Suprapubic skin (tissue), 4 donors: ENCODE measurements at regions not wholly inside any gene's neighbourhood (a gene's known extent, or its start where the extent isn't known, plus 50 kb on each side); places are given as distances from the start of the nearest gene placed in this dataset.

Source experiments
- DNase-seq, 2 donors: peaks; one replicate each; pipeline ENCODE4 v3.0.0-alpha.2; 2019; ENCODE audit warnings: low spot score in 2 of 2
- H3K27ac ChIP-seq: fragments of 200-600 bp; sonication (generic); one replicate; pipeline ENCODE4 v1.5.1; 2019
- H3K27me3 ChIP-seq: fragments of 200-600 bp; sonication (generic); one replicate; pipeline ENCODE4 v1.5.1; 2019
- H3K36me3 ChIP-seq: fragments of 200-600 bp; sonication (generic); one replicate; pipeline ENCODE4 v1.5.1; 2019
- H3K4me1 ChIP-seq: fragments of 200-600 bp; sonication (generic); one replicate; pipeline ENCODE4 v1.5.1; 2019
- H3K4me3 ChIP-seq: fragments of 200-600 bp; sonication (generic); one replicate; pipeline ENCODE4 v1.5.1; 2019; ENCODE audit warnings: mild to moderate bottlenecking
- H3K9me3 ChIP-seq: fragments of 200-600 bp; sonication (generic); one replicate; pipeline ENCODE4 v1.5.1; 2019
- EP300 ChIP-seq: sonication (generic); formaldehyde crosslinking; IDR thresholded peaks from one replicate; pipeline ENCODE4 v1.6.1; 2017; ENCODE audit warnings: antibody characterized with exemption
- POLR2A ChIP-seq, 2 donors: fragments of 450-650 bp; IDR thresholded peaks; one replicate each; pipeline ENCODE4 v1.6.1; 2017; ENCODE audit warnings: antibody characterized with exemption in 2 of 2, mild to moderate bottlenecking in 2 of 2, moderate library complexity in 2 of 2
- POLR2AphosphoS5 ChIP-seq, 3 donors: sonication (generic); formaldehyde crosslinking; IDR thresholded peaks; one replicate each; pipeline ENCODE4 v1.6.1; 2017; ENCODE audit warnings: antibody characterized with exemption in 3 of 3
- WGBS: methylation state at CpG from one replicate; pipeline ENCODE4 v1.1.5; 2018; 5-methylcytosine and 5-hydroxymethylcytosine counted together
- TF ChIP-seq, protein P1 (sequence below), 2 donors: fragments of 200-600 bp in 1 of 2; fragments of 450-650 bp in 1 of 2; sonication (generic) in 1 of 2; IDR thresholded peaks; one replicate each; pipeline ENCODE4 v1.5.1; 2016 to 2019; ENCODE audit warnings: antibody characterized with exemption in 2 of 2, mild to moderate bottlenecking in 1 of 2, moderate library complexity in 1 of 2

DNA sequence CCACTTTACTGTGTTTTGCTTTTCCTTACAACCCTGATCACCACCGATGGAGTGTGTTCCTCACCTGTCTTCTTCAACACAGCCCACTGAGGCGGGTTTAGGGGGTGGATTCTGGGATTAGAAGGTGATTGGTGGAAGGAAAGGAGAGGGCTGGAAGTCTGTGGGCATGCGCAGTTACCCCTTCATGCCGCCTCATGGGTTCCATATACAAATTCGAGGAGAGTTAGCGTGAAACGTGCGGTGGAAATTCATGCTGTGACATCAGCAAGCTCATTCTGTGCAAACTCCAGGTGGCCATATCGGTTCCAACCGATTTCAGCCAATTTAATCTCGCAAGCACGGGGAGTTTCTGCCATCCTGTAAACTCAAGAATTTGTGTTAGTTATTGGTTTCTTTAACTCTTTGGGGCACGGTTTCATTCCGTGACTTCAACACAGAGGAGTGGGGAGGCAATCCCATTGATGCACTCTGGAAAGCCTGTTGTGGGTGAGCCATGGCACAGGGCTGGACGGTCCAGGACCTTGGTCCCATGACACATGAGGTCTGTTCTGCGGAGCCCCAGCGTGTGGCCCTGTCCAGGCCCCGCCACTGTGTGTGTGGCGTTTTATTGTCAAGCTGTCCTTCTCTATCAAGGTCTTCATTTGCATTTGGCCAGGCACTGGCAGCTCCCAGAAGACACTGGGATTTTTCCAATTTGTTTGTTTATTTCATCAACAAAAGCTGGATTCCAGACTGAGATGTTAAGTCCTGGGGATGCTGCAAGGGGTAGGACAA is 482.8 kb upstream of the SULF2 start:
- no peaks in the 10 kb centered on the region for H3K9me3 ChIP-seq
- peak in 1 of 2 donors; percentile 54 for DNase-seq
- H3K4me3 ChIP-seq: no peak overlapping the region
- no peaks in the 10 kb centered on the region for H3K36me3 ChIP-seq
- H3K27ac ChIP-seq: no peak overlapping the region
- no peaks in the 10 kb centered on the region for H3K4me1 ChIP-seq
- H3K27me3 ChIP-seq: peaks cover 18% of the 10 kb centered on the region
- 97% methylated on average over 19 of the region's 19 CpGs for WGBS
- no peak for TF ChIP-seq POLR2AphosphoS5 (IDR thresholded peaks at IDR 0.05)
- TF ChIP-seq, protein P1, sequence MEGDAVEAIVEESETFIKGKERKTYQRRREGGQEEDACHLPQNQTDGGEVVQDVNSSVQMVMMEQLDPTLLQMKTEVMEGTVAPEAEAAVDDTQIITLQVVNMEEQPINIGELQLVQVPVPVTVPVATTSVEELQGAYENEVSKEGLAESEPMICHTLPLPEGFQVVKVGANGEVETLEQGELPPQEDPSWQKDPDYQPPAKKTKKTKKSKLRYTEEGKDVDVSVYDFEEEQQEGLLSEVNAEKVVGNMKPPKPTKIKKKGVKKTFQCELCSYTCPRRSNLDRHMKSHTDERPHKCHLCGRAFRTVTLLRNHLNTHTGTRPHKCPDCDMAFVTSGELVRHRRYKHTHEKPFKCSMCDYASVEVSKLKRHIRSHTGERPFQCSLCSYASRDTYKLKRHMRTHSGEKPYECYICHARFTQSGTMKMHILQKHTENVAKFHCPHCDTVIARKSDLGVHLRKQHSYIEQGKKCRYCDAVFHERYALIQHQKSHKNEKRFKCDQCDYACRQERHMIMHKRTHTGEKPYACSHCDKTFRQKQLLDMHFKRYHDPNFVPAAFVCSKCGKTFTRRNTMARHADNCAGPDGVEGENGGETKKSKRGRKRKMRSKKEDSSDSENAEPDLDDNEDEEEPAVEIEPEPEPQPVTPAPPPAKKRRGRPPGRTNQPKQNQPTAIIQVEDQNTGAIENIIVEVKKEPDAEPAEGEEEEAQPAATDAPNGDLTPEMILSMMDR (IDR thresholded peaks at IDR 0.05): no peak
- TF ChIP-seq POLR2A (IDR thresholded peaks at IDR 0.05): no peak
- no peak for TF ChIP-seq EP300

DNA sequence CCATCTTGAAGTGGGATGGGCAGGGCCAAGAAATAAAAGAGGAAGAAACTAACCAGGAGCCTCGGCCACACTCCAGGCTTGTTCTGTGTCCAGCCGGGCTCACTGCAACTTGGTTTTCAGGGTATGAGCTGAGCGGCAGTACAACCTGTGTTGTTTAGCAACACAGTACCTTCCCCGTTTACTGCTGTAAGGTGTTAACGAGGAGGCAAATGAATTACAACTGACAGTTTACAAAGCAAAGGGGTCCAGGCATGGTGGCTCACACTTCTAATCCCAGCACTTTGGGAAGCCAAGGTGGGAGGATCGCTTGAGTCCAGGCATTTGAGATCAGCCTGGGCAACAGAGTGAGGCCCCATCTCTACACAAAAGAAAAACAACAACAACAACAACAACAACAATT is 481.3 kb upstream of the SULF2 start:
- Histone ChIP-seq H3K4me1 (no peaks in the 10 kb centered on the region), H3K27ac (no peak overlapping the region), H3K36me3 (no peaks in the 10 kb centered on the region), H3K4me3 (no peak overlapping the region), H3K9me3 (no peaks in the 10 kb centered on the region), H3K27me3 (peaks cover 10% of the 10 kb centered on the region)
- WGBS: 81% methylated on average over 6 of the region's 6 CpGs
- TF ChIP-seq POLR2AphosphoS5 (IDR thresholded peaks at IDR 0.05) (no peak), POLR2A (IDR thresholded peaks at IDR 0.05) (no peak), EP300 (no peak)
- DNase-seq: peak in 1 of 2 donors; percentile 23

DNA sequence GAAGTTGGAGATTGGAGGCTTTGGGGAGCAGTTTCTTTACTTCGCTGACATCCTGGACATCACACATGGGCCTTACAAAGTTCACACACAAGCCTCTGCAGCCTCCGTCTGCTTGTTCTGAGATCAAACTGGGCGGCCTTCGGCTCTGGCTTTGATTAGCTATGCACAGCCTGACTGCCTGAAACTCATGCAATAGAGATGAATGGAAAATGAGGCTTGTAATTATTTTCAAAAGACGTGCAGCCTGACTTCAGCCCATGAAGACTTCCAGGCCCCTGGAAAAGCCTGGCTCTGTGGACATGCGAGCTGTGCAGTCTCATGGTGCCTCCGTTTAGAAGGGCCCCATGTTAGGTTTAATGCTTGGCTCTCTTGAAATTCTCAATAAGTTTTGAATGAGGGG is 480.5 kb upstream of the SULF2 start:
- peak in 1 of 2 donors; percentile 63 for DNase-seq
- WGBS: 49% methylated on average over 7 of the region's 7 CpGs
- TF ChIP-seq POLR2AphosphoS5 (IDR thresholded peaks at IDR 0.05): no peak
- TF ChIP-seq, protein P1 (IDR thresholded peaks at IDR 0.05): no peak
- no peaks in the 10 kb centered on the region for H3K36me3 ChIP-seq
- H3K27me3 ChIP-seq: peaks cover 10% of the 10 kb centered on the region
- H3K4me1 ChIP-seq: no peaks in the 10 kb centered on the region
- H3K4me3 ChIP-seq: no peak overlapping the region
- no peaks in the 10 kb centered on the region for H3K9me3 ChIP-seq
- no peak overlapping the region for H3K27ac ChIP-seq

DNA sequence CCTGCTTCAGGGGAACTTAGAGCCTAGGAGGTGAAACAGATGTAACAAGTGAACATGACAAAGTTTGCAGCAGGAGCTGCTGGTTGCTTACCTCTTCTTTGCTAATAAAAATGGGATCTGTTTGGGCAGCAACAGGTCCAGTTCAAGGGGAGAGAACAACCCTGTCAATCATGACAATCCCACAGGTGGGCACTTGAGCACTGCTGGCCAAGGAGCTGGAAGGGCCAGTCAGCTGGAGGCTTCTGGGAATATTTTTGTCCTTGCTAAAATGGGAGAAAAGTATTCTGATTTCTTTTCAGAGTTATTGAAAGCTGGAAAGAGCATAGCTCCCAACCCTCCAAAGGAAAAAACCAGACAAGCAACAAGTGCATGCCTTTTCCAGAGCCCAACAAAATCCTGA is 477.7 kb upstream of the SULF2 start:
- H3K4me3 ChIP-seq: no peak overlapping the region
- H3K4me1 ChIP-seq: no peaks in the 10 kb centered on the region
- TF ChIP-seq POLR2AphosphoS5 (IDR thresholded peaks at IDR 0.05) (no peak), EP300 (no peak), POLR2A (IDR thresholded peaks at IDR 0.05) (no peak)
- TF ChIP-seq, protein P1 (IDR thresholded peaks at IDR 0.05): no peak
- H3K27ac ChIP-seq: no peak overlapping the region
- no peaks in the 10 kb centered on the region for H3K9me3 ChIP-seq
- H3K36me3 ChIP-seq: no peaks in the 10 kb centered on the region
- DNase-seq: peak in 1 of 2 donors; percentile 11
- H3K27me3 ChIP-seq: peaks cover 21% of the 10 kb centered on the region

DNA sequence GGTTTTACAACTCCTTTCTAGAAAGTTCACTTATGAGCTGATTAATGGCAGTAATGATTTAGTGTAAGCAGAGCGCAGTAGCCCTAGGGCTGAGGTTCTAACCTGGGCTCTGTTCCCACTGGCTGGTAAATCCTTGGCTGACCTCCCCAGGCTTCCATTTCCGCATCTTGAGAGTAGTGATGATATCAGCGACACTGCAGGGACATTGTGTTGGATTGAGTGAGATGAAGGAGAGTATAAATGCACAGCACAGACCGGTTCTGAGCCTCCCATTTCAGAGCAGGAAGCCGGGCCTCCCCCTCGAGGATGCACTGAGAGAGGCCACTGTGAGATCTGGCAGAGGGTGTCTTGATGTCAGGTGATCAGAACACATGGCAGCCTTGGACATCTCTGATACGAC is 477.2 kb upstream of the SULF2 start:
- 53% methylated on average over 7 of the region's 7 CpGs for WGBS
- peak in 1 of 2 donors; percentile 65 for DNase-seq
- no peaks in the 10 kb centered on the region for H3K9me3 ChIP-seq

More for the DNA sequence above, 477.2 kb upstream of the SULF2 start:
- no peaks in the 10 kb centered on the region for H3K4me1 ChIP-seq
- peaks cover 20% of the 10 kb centered on the region for H3K27me3 ChIP-seq
- TF ChIP-seq, protein P1 (IDR thresholded peaks at IDR 0.05): no peak
- TF ChIP-seq POLR2A (IDR thresholded peaks at IDR 0.05) (no peak), EP300 (no peak), POLR2AphosphoS5 (IDR thresholded peaks at IDR 0.05) (no peak)
- no peak overlapping the region for H3K4me3 ChIP-seq
- H3K36me3 ChIP-seq: no peaks in the 10 kb centered on the region
- no peak overlapping the region for H3K27ac ChIP-seq
